HG02852 (cell line): ENCODE measurements at regions not wholly inside any gene's neighbourhood (a gene's known extent, or its start where the extent isn't known, plus 50 kb on each side); places are given as distances from the start of the nearest gene placed in this dataset.

Experiments used
- ATAC-seq: cut with Tn5 transposase; IDR thresholded peaks from one replicate; pipeline ENCODE4 v1.9.1; 2021; ENCODE audit warnings: mild to moderate bottlenecking, moderate library complexity; ENCODE audit not compliant: unreplicated experiment

- ATAC-seq, result no peak
Observed at GRCh38 chr12:126534495-126534894, 1469.3 kb downstream of the AACS start.

GRCh38 chr12:126534942-126535341 lies 1469.7 kb downstream of the AACS start:
- no peak for ATAC-seq

- ATAC-seq, result no peak
Observed at GRCh38 chr12:126535971-126536370, 1470.7 kb downstream of the AACS start.

DNA sequence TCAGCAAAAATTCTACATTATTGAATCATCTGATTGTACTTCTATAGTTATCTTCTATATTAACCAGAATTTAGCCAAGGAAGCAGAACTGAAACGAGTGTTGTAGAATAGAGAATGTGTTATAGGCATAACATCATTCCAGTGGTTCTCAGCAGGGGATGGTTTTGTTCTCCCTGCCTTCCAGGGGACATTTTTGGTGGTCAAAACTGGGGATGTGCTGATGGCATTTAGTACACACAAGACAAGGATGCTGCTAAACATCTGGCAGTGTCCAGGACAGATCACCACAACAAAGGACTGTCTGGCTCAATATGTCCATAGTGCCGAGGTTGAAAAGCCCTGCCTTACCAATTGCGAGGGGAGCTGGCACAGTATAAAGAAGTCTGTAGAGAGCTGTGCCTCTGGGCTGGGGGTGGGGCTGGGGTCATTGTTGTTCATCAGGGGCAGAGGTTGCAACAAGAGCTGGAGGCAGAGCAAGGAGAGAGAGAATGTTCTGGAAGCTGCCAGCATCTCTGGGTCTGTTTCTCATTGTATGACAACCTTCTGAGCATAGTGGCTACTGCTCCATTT lies 1472.8 kb downstream of the AACS start:
- no peak for ATAC-seq

GRCh38 chr12:126538888-126539287 lies 1473.7 kb downstream of the AACS start:
- ATAC-seq, result no peak

- ATAC-seq, result no peak
Observed at GRCh38 chr12:126545411-126545810, 1480.2 kb downstream of the AACS start.

GRCh38 chr12:126547905-126548304 lies 1482.7 kb downstream of the AACS start:
- no peak for ATAC-seq

GRCh38 chr12:126551869-126552268 lies 1486.6 kb downstream of the AACS start:
- ATAC-seq, result no peak

DNA sequence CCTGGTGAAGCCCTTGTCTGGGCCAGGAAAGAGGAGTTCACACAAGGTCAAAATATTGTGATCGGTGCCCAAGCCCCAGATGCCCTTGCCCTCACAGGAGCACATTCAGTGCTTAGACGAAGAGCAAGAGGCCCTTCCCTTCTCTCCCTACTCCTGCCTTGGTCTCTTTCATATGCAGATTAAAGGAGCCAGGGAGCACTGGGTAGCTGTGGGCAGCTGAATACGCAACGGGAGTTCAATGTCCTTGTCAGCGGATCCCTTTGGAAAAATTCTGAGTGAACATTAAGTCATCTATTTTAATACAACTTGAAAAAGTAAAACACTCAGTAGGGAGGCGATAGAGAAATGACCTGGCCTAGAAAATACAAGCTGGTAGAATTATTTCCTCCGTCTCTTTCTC lies 1489.4 kb downstream of the AACS start:
- ATAC-seq, result no peak

DNA sequence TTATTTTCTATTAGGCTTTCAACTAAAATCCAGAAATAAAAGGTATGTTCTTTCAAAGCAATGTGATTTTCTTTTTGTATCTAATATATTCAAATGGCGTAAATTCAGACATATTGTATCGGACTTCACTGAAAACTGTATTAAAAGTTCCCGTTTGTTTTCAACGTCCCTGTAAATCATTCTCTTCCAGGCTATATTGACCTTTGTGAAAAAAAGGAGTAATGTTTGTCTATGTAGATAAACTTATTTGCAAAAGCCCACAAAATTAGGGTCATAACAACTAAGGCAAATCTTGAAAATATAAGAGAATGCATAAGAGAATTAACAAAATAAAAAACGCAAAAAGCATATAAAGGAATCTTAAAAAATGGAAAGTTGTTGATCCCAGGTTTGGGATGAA lies 1492.4 kb downstream of the AACS start:
- no peak for ATAC-seq

- no peak for ATAC-seq
Observed at GRCh38 chr12:126558219-126558618, 1493.0 kb downstream of the AACS start.

- no peak for ATAC-seq
Observed at GRCh38 chr12:126558810-126559209, 1493.6 kb downstream of the AACS start.

- ATAC-seq, result no peak
Observed at GRCh38 chr12:126567016-126567415, 1501.8 kb downstream of the AACS start.

DNA sequence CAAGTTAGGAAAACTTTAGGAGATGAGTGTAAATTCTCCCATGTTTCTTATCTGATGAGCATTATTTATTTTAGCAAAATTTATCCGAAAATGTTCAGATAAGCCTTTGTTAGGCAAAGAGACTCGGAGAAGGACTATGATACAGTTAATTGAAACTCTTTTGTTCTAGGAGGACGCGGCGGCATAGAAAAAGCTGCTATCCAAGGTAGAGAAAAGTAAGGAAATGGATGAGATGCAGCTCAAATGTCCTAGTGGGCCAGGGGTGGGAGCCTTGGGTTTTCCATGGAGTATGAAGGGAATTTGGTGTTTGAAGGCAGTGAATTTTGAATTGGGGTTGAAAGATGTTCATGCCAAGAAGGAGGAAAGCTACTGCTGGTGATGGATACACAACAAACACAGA lies 1504.5 kb downstream of the AACS start:
- no peak for ATAC-seq

GRCh38 chr12:126570566-126570965 lies 1505.3 kb downstream of the AACS start:
- no peak for ATAC-seq

DNA sequence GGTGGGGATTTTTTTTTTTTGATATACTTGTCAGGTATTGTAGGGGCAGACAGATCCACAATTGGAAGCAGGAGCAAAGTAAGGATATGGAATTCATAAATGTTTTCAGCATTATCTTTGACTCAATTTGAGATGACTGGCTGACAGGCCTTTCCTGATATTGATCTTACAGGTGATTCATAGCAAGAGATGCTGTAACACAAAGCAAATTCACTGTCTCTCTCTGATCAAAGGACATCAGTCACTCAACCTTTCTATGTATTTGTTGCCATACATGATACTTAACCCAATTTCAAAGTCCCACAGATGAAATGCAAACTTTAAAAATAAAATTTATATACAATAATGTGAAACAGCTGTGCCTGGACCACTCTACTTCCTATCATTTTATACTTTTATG lies 1506.9 kb downstream of the AACS start:
- no peak for ATAC-seq

DNA sequence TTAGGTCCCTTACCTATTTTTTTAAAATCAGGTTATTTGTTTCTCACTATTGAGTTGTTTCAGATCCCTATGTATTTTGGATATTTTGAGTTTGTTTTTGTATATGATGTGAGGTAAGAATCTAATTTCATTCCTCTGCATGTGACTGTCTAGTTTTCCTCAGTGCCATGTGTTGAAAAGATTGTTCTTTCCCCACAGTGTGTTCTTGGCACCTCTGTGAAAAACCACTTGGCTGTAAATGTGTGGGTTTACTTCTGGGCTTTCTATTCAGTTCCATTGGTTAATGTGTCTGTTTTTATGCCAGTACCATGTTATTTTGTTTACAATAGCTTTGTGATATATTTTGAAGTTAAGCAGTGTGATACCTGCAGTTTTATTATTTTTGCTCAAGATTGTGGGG lies 1516.4 kb downstream of the AACS start:
- no peak for ATAC-seq

DNA sequence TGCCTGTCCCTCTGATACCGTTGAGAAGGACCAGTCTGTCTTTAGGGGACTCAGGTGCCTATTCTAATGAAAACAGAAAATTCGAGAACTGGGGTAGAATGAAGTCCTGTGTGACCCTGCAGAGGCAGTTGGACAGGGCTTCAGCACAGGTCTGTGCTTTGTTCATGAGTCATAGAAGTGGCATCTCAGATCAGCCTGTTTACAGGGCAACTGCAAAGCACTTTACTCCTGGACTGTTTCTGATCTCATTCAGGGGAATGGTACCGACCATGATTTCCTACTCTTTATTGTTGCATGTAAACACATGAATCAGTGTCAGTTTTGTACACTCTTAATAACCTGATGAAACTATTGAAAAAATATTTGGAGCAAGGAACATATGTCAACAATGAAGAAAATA lies 1517.0 kb downstream of the AACS start:
- no peak for ATAC-seq

DNA sequence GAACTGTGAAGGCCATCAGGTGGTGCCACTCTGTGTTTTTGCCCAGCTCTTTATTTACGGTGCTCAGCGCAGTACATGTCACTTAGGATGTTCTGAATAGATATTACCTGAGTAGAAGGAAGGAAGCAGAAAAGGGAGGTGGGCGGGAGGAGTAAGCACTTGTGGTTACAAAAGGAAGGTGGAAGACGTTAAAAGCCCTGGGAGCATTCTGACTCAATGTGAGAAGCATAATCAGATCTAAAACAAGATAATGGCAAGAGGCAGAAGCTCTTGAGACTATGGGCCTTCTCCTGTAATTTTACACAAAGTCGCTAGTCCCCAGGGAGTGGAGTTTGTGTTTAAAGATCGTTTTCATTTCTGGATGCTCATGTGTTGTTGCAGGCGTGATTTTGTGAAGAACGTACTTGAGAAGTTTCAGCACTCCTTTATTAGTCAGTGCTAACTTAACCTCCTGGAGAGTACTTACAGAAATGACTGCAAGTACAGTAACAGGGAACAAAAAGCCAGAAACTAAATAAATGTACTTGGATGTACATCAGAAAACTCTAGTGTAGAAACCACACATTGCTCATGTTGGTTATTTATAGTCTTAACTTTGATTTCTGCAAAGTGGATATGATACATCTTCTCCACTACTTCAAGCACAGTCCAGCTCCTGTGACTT lies 1523.5 kb downstream of the AACS start:
- ATAC-seq, result no peak

- ATAC-seq, result no peak
Observed at GRCh38 chr12:126591533-126591932, 1526.3 kb downstream of the AACS start.

- no peak for ATAC-seq
Observed at GRCh38 chr12:126601184-126602170, 1536.2 kb downstream of the AACS start.

DNA sequence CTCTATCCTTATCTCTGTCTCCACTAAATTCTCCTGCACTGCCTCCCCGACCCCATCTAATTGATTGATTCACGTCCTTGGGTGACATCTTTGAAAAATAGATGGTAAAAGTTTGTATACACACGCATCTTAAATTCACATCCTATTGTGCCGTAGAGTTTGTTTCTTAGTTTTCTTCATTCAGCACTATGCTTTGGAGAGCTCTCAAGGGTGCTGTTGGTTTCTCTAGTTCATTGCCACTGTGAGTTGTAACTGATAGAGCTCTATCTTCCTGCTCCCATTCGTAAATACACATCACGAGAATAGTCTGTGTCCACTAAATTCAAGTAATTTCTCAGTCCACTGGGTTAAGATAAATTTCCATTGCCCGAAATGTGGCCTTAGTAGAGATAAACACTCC lies 1537.4 kb downstream of the AACS start:
- no peak for ATAC-seq
